GM12892 (cell line): ENCODE measurements at regions not wholly inside any gene's neighbourhood (a gene's known extent, or its start where the extent isn't known, plus 50 kb on each side); places are given as distances from the start of the nearest gene placed in this dataset.

ENCODE experiments used
- POLR2A ChIP-seq: IDR thresholded peaks from 2 replicates; pipeline ENCODE4 v1.6.1; 2011; ENCODE audit warnings: low read depth, low read length, control low read depth
- POLR2AphosphoS5 ChIP-seq: IDR thresholded peaks from 2 replicates; pipeline ENCODE4 v1.6.1; 2011; ENCODE audit warnings: low read depth, low read length, control low read depth

DNA sequence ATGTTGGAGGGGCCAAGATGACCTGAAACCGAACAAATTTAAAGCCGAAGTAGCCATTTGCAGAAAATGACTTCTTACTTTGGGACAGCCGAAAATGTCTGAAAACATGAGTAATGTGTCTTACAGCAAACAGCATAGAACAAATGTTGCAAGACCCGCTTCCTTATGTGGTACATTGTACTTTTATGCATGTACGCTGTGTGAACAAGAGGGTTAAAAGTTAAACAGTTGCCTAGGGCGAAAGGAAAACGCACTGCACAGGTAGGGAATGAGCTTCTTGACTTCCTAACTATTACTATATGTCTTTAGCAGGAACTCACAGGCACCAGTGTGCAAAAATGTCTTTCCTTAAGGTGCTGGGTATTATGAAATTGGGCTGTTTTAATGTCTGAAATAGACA, 303.5 kb upstream of the MGMT start:
- TF ChIP-seq POLR2AphosphoS5 (no peak), POLR2A (no peak)
